PC-9 (cell line): ENCODE measurements at regions not wholly inside any gene's neighbourhood (a gene's known extent, or its start where the extent isn't known, plus 50 kb on each side); places are given as distances from the start of the nearest gene placed in this dataset.

Experiments
- BruUV-seq: library from RNA; stranded (reverse); fragments of 400-500 nt; replicated peaks from 2 replicates; lab custom pipeline; 2021; lab: Mats Ljungman, UMichigan
- CTCF ChIA-PET: fragments of 300-600 bp; sonication (Branson Sonifier 250); formaldehyde crosslinking; loops from one replicate; lab custom pipeline; 2022; ENCODE audit warnings: antibody characterized with exemption; lab: Charles Lee
- POLR2A ChIA-PET: fragments of 300-600 bp; sonication (Branson Sonifier 250); formaldehyde crosslinking; loops from one replicate; lab custom pipeline; 2022; ENCODE audit warnings: antibody characterized with exemption; ENCODE audit not compliant: unreplicated experiment; lab: Charles Lee
- DNase-seq, 2 experiments: peaks; one replicate each; pipeline versions ENCODE4 v3.0.0 to v3.0.0-alpha.2; 2015 to 2022; ENCODE audit warnings: mixed read lengths in 1 of 2
- H2AFZ ChIP-seq: fragments of 200-600 bp; sonication (generic); 2 replicates; pipeline ENCODE4 v1.8.1; 2017; ENCODE audit warnings: antibody characterized with exemption
- H3F3A ChIP-seq: fragments of 200-600 bp; sonication (generic); 2 replicates; pipeline ENCODE4 v1.8.1; 2017; ENCODE audit warnings: antibody characterized with exemption, mild to moderate bottlenecking, low read depth; ENCODE audit not compliant: insufficient read depth
- H3K27ac ChIP-seq: fragments of 200-600 bp; sonication (generic); 2 replicates; pipeline ENCODE4 v1.6.1; 2016; ENCODE audit warnings: mixed run types
- H3K27me3 ChIP-seq: fragments of 200-600 bp; sonication (generic); 2 replicates; pipeline ENCODE4 v1.6.1; 2016; ENCODE audit warnings: low read depth, mixed run types; ENCODE audit not compliant: insufficient read depth
- H3K36me3 ChIP-seq: fragments of 200-600 bp; sonication (generic); 2 replicates; pipeline ENCODE4 v1.6.1; 2016; ENCODE audit warnings: low read depth, mixed run types
- H3K4me1 ChIP-seq: fragments of 200-600 bp; sonication (generic); replicated peaks from 2 replicates; pipeline ENCODE4 v1.6.1; 2016; ENCODE audit warnings: mixed run types; ENCODE audit not compliant: insufficient read depth
- H3K4me2 ChIP-seq: fragments of 200-600 bp; sonication (generic); 2 replicates; pipeline ENCODE4 v1.6.1; 2017; ENCODE audit warnings: mixed run types
- H3K4me3 ChIP-seq: fragments of 200-600 bp; sonication (generic); 2 replicates; pipeline ENCODE4 v1.6.1; 2016; ENCODE audit warnings: mixed run types
- H3K79me2 ChIP-seq: fragments of 200-600 bp; sonication (generic); 2 replicates; pipeline ENCODE4 v1.6.1; 2017; ENCODE audit warnings: low read depth, mixed run types
- H3K9me2 ChIP-seq: fragments of 200-600 bp; sonication (generic); 2 replicates; pipeline ENCODE4 v1.8.1; 2017; ENCODE audit warnings: mild to moderate bottlenecking; ENCODE audit not compliant: insufficient read depth
- H3K9me3 ChIP-seq: fragments of 200-600 bp; sonication (generic); 2 replicates; pipeline ENCODE4 v1.8.1; 2016; ENCODE audit warnings: low read depth; ENCODE audit not compliant: insufficient read depth
- H4K20me1 ChIP-seq: fragments of 200-600 bp; sonication (generic); 2 replicates; pipeline ENCODE4 v1.8.1; 2017; ENCODE audit not compliant: insufficient read depth
- CTCF ChIP-seq: fragments of 200-600 bp; sonication (generic); conservative IDR thresholded peaks from 2 replicates; pipeline ENCODE4 v1.6.1; 2017; ENCODE audit warnings: mixed run types, antibody characterized with exemption, mild to moderate bottlenecking, moderate library complexity
- EZH2 ChIP-seq: fragments of 200-600 bp; sonication (generic); IDR thresholded peaks from 2 replicates; pipeline ENCODE4 v1.8.0; 2017; ENCODE audit warnings: antibody characterized with exemption, low read depth
- intact Hi-C: fragments of 100-400 bp; cut with micrococcal nuclease; formaldehyde crosslinking; loops from one replicate; pipeline ENCODE4 v1.10.0; 2022; ENCODE audit not compliant: unreplicated experiment

GRCh38 chr16:65763640-65764305, 602.7 kb upstream of the CDH5 start:
- DNase-seq: no peak
- H3K27me3 ChIP-seq: peaks cover 7% of the 10 kb centered on the region; the same call in 1 of the 2 replicates
- TF ChIP-seq CTCF: no peak
- TF ChIP-seq EZH2: no peak
- no peak overlapping the region for H3K4me2 ChIP-seq
- no peaks in the 10 kb centered on the region for H3K79me2 ChIP-seq
- intact Hi-C loops: no loop called here
- H3K27ac ChIP-seq: no peak overlapping the region
- H3K36me3 ChIP-seq: no peaks in the 10 kb centered on the region
- no peaks in the 10 kb centered on the region for H3K4me1 ChIP-seq
- no peaks in the 10 kb centered on the region for H3F3A ChIP-seq
- H4K20me1 ChIP-seq: no peaks in the 10 kb centered on the region
- H3K9me3 ChIP-seq: no peaks in the 10 kb centered on the region
- ChIA-PET POLR2A (no interaction called here), CTCF (no interaction called here)
- no peak overlapping the region for H2AFZ ChIP-seq
- BruUV-seq: no TSS peak
- H3K4me3 ChIP-seq: no peak overlapping the region
- H3K9me2 ChIP-seq: no peaks in the 10 kb centered on the region

- Histone ChIP-seq H3K27ac (no peak overlapping the region), H3K4me3 (no peak overlapping the region), H3F3A (no peaks in the 10 kb centered on the region), H3K4me1 (no peaks in the 10 kb centered on the region), H3K79me2 (no peaks in the 10 kb centered on the region), H3K9me3 (no peaks in the 10 kb centered on the region), H2AFZ (no peak overlapping the region), H3K27me3 (peaks cover 17% of the 10 kb centered on the region), H3K36me3 (no peaks in the 10 kb centered on the region), H3K9me2 (no peaks in the 10 kb centered on the region), H3K4me2 (no peak overlapping the region), H4K20me1 (no peaks in the 10 kb centered on the region)
- no TSS peak for BruUV-seq
- no peak for TF ChIP-seq CTCF
- TF ChIP-seq EZH2: no peak
- intact Hi-C loops: no loop called here
- CTCF ChIA-PET: no interaction called here
- POLR2A ChIA-PET: no interaction called here
- DNase-seq: no peak
These were observed 605.6 kb upstream of the CDH5 start for GRCh38 chr16:65760874-65761273.

GRCh38 chr16:65758620-65759019, 607.9 kb upstream of the CDH5 start:
- Histone ChIP-seq H2AFZ (no peak overlapping the region), H3K4me2 (no peak overlapping the region), H3K4me1 (no peaks in the 10 kb centered on the region), H3K4me3 (no peak overlapping the region), H3K27me3 (peaks cover 38% of the 10 kb centered on the region), H3K36me3 (no peaks in the 10 kb centered on the region), H3K27ac (no peak overlapping the region), H4K20me1 (no peaks in the 10 kb centered on the region), H3K79me2 (no peaks in the 10 kb centered on the region), H3K9me2 (no peaks in the 10 kb centered on the region), H3K9me3 (no peaks in the 10 kb centered on the region), H3F3A (no peaks in the 10 kb centered on the region)
- POLR2A ChIA-PET: no interaction called here
- CTCF ChIA-PET: no interaction called here
- no TSS peak for BruUV-seq
- intact Hi-C loops: no loop called here
- no peak for DNase-seq
- TF ChIP-seq EZH2 (no peak), CTCF (no peak)
